ACC112 (cell line): ENCODE measurements at regions not wholly inside any gene's neighbourhood (a gene's known extent, or its start where the extent isn't known, plus 50 kb on each side); places are given as distances from the start of the nearest gene placed in this dataset.

Experiments
- H2AFZ ChIP-seq: fragments of 200-600 bp; sonication (generic); one replicate; pipeline ENCODE4 v1.6.0; 2017; ENCODE audit warnings: antibody characterized with exemption, low read length; ENCODE audit not compliant: unreplicated experiment
- H3K27ac ChIP-seq: fragments of 200-600 bp; sonication (generic); 2 replicates; pipeline ENCODE4 v1.5.1; 2014; ENCODE audit warnings: low read depth, mild to moderate bottlenecking, antibody characterized with exemption, low read length, moderate library complexity
- H3K27me3 ChIP-seq: fragments of 200-600 bp; sonication (generic); 2 replicates; pipeline ENCODE4 v1.6.1; 2014; ENCODE audit warnings: mild to moderate bottlenecking, antibody characterized with exemption, low read length, moderate library complexity, mixed read lengths; ENCODE audit not compliant: insufficient read depth
- H3K36me3 ChIP-seq: fragments of 200-600 bp; sonication (generic); 2 replicates; pipeline ENCODE4 v1.6.1; 2016; ENCODE audit warnings: mild to moderate bottlenecking, antibody characterized with exemption, low read length, moderate library complexity, mixed read lengths; ENCODE audit not compliant: insufficient read depth
- H3K4me1 ChIP-seq: fragments of 200-600 bp; sonication (generic); one replicate; pipeline ENCODE4 v1.6.1; 2016; ENCODE audit warnings: low read length, mixed read lengths; ENCODE audit not compliant: insufficient read depth, unreplicated experiment, control insufficient read depth
- H3K4me3 ChIP-seq: fragments of 200-600 bp; sonication (generic); 2 replicates; pipeline ENCODE4 v1.5.1; 2014; ENCODE audit warnings: mild to moderate bottlenecking, low read depth, low read length
- H3K79me2 ChIP-seq: fragments of 200-600 bp; sonication (generic); one replicate; pipeline ENCODE4 v1.6.0; 2016; ENCODE audit warnings: low read length; ENCODE audit not compliant: control insufficient read depth, unreplicated experiment, insufficient read depth

DNA sequence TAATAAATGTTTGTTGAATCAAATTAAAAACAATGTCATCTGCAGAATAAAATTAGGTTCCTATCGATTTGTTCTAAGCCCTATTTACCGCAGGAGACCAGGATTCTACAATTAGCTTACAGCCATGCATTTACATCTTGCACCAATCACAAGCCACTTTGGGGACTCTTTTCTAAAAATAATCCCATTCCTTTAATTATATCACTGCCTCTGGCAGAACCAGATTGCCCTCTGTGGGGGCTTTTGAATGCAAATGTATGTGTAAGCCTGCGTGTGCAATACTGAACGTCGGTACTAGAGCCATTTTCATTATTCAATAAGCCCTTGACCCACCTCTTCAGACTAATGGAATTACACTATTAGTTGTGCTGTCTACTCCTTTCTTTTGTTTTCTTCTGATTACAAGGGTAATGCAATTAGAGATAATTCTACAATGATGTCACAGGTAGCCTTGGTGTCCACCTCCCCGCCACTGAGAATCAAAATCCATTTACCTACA lies 391.3 kb upstream of the XYLT1 start:
- Histone ChIP-seq H3K36me3 (no peaks in the 10 kb centered on the region), H3K4me3 (no peak overlapping the region), H3K79me2 (no peaks in the 10 kb centered on the region), H2AFZ (no peak overlapping the region), H3K27me3 (peaks cover 18% of the 10 kb centered on the region), H3K4me1 (no peaks in the 10 kb centered on the region), H3K27ac (no peak overlapping the region)

DNA sequence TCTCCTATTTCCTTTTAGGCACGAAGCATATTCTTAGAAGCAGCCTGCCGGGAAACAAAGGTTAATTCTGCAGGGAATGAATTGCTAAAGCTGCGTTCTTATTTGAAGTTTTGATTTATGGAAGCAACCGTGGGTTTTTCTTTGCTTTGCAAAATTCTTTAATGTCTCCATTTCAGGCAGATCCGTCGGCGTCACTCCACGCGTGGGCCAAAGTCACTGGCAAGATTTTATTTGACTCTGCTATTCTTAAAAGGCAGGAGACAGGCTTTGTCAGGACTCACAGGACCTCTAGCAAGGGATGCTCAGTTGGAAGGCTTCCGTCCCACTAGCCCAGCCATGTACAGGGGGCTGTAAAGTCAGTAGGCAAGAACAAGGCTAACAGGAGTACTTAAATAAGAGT lies 387.3 kb upstream of the XYLT1 start:
- H2AFZ ChIP-seq: no peak overlapping the region
- no peaks in the 10 kb centered on the region for H3K36me3 ChIP-seq
- no peak overlapping the region for H3K4me3 ChIP-seq
- no peak overlapping the region for H3K27ac ChIP-seq
- H3K27me3 ChIP-seq: peaks cover 18% of the 10 kb centered on the region
- no peaks in the 10 kb centered on the region for H3K4me1 ChIP-seq
- no peaks in the 10 kb centered on the region for H3K79me2 ChIP-seq

DNA sequence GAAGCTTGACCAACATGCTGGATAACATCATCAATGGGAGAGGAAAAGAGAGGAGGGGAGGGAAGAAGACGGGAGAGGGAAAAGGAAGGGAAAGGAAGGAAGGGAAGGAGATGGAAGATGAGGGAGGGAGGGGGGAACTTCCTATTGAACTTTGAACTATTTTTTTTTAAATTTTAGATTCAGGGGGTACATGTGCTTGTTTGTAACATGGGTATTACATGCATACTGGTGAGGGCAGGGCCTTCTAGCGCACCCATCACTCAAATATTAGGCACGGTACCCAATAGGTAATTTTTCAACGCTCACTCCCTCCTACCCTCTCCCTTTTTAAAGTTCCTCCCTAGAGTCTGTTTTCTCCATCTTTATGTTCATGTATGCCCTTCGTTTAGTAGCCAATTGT lies 383.2 kb upstream of the XYLT1 start:
- Histone ChIP-seq H3K79me2 (no peaks in the 10 kb centered on the region), H3K4me3 (no peak overlapping the region), H2AFZ (no peak overlapping the region), H3K4me1 (no peaks in the 10 kb centered on the region), H3K27ac (no peak overlapping the region), H3K36me3 (no peaks in the 10 kb centered on the region), H3K27me3 (peaks cover 43% of the 10 kb centered on the region)

DNA sequence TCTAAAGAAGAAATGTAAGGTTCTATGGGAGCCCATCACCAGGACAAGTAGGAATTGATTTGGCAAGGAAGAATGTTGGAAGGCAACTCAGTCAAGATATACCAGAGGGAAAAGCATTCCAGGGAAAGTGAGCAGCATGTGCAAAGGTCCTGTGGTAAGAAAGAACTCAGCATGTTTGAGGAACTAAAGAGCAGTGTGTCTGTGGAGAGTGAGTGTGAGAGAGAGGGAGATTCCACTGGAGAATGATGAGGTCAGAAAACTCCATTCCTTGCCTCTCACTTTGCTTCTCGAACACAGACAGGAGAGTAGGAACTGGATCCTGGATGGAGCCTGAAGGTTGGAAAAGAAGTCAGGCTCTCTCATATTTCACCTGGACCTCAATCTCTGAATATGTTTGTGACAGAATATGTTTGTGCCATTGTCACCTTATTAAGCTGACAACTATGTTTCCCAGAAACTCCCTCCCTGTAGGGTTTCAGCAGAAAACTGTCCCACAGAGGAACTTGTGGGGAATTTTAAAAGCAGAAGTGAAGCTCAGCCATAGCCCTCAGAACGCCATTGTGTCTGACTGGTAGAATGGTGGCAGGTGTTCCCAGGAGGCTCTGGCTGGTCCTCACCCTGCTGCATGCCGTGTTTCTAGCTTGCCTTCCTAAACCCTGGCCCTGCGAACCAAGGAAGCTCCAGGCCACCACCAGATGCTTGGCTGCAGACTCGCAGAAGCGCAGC lies 382.4 kb upstream of the XYLT1 start:
- Histone ChIP-seq H3K36me3 (no peaks in the 10 kb centered on the region), H2AFZ (no peak overlapping the region), H3K79me2 (no peaks in the 10 kb centered on the region), H3K27ac (no peak overlapping the region), H3K4me1 (no peaks in the 10 kb centered on the region), H3K4me3 (no peak overlapping the region), H3K27me3 (peaks cover 36% of the 10 kb centered on the region)

DNA sequence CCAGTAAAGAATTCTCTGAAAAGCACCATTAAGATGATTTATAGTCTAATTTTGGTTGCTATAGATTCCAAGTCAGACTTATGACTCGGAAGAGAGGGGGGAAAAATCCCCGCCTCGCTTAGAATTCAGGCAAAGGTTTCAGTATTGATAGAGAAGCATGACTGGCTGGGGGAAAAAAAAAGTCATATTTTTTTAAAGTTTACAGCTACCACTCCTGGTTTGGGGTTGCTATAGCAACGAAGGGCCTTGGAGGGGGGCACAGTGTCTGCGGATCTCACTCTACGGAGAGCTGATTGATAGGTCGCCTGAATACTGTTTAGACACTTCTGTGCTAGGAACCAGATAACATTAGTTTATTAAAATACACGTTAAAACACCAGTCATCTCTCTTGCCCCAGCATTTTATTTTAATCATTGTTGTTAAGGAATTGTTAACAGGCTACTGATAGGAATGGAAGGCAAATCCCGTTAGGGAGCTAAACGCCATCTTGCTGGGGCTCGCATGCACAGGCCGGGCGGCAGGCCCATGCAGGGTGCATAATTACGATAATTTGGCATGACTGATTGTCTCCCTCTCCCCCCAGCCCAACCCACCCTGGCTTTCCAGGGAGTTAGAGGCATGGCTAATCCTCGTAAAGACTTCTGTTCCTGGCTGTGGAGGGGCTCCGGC lies 380.0 kb upstream of the XYLT1 start:
- Histone ChIP-seq H3K36me3 (no peaks in the 10 kb centered on the region), H2AFZ (no peak overlapping the region), H3K79me2 (no peaks in the 10 kb centered on the region), H3K4me3 (no peak overlapping the region), H3K27me3 (peaks cover 27% of the 10 kb centered on the region; the same call in 1 of the 2 replicates), H3K4me1 (no peaks in the 10 kb centered on the region), H3K27ac (no peak overlapping the region)

DNA sequence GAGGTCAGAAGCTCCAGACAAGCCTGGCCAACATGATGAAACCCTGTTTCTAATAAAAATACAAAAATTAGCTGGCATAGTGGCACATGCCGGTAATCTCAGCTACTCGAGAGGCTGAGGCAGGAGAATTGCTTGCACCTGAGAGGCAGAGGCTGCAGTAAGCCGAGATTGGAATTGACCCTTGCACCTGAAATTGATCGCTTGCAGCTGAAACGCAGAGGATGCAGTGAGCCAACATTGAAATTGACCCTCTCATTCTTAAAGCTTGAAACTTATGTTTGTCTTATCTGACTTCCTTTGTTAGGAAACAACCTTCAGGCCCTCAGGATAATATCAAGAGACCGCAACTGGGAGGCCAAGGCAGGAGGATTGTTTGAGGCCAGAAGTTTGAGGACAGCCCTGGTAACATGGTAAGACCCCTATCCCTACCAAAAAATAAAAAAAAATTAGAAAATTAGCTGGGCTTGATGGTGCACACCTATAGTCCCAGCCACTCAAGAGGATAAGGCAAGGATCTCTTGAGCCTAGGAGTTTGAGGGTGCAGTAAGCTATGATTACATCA lies 376.6 kb upstream of the XYLT1 start:
- peaks cover 33% of the 10 kb centered on the region; the same call in 1 of the 2 replicates for H3K27me3 ChIP-seq
- H2AFZ ChIP-seq: no peak overlapping the region
- no peaks in the 10 kb centered on the region for H3K79me2 ChIP-seq
- no peak overlapping the region for H3K4me3 ChIP-seq
- H3K27ac ChIP-seq: no peak overlapping the region
- no peaks in the 10 kb centered on the region for H3K36me3 ChIP-seq
- H3K4me1 ChIP-seq: no peaks in the 10 kb centered on the region

DNA sequence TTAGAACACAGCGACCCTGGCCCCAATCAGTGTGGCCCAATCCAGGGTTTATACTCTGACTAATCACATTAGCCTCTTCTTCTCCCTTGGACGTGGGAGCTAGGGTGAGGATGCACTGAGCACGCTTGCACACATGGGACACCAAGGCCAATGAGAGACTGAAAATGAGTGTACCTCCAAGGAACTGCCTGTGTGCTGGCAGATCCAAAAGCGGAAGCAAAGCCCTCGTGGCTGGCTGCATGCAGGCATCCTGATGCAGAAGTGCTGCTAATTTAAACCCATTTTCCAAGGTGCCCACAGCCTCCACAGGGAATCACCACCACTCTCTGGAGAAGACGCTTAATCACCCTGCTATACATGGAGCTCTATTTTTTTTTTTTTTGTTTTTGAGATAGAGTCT lies 375.3 kb upstream of the XYLT1 start:
- H3K4me1 ChIP-seq: no peaks in the 10 kb centered on the region
- H3K27ac ChIP-seq: no peak overlapping the region
- H3K4me3 ChIP-seq: no peak overlapping the region
- no peak overlapping the region for H2AFZ ChIP-seq
- no peaks in the 10 kb centered on the region for H3K36me3 ChIP-seq
- H3K27me3 ChIP-seq: peaks cover 23% of the 10 kb centered on the region; the same call in 1 of the 2 replicates
- H3K79me2 ChIP-seq: no peaks in the 10 kb centered on the region

DNA sequence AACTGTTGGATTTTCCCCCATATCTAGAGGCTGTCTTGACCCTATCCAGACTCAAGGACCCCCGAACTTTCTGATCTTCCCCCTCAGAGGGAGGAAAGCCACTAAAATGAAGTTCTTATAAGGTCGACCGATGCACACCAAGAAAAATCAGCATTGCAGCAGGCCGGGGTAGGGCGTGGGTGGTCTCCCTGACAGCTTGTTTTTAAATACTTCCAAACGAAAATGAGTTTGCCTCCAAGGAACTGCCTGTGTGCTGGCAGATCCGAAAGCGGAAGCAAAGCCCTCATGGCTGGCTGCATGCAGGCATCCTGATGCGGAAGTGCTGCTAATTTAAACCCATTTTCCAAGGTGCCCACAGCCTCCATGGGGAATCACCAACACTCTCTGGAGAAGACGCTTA lies 374.3 kb upstream of the XYLT1 start:
- no peaks in the 10 kb centered on the region for H3K36me3 ChIP-seq
- H2AFZ ChIP-seq: no peak overlapping the region
- H3K27ac ChIP-seq: no peak overlapping the region
- H3K27me3 ChIP-seq: peaks cover 20% of the 10 kb centered on the region; the same call in 1 of the 2 replicates
- no peaks in the 10 kb centered on the region for H3K79me2 ChIP-seq
- no peak overlapping the region for H3K4me3 ChIP-seq
- H3K4me1 ChIP-seq: no peaks in the 10 kb centered on the region

DNA sequence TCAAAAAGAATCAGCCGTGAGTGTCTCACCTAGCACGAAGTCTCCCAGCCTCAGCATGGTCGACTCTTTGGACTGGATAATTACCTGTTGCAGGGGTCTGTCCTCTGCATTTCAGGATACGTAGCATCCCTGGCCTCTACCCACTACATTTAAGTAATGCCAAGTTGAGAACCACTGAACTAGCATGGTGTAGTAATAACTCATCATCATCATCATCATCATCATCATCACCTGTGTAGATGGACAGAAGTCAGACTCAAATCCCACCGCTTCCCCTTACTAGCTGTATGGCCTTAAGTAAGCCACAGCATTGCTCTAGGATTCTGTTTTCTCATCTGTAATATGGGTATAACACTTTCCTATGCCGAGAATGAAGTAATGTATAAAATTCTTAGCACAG lies 373.1 kb upstream of the XYLT1 start:
- peaks cover 11% of the 10 kb centered on the region; the same call in 1 of the 2 replicates for H3K27me3 ChIP-seq
- H3K4me3 ChIP-seq: no peak overlapping the region
- no peaks in the 10 kb centered on the region for H3K4me1 ChIP-seq
- H2AFZ ChIP-seq: no peak overlapping the region
- H3K27ac ChIP-seq: no peak overlapping the region
- H3K36me3 ChIP-seq: no peaks in the 10 kb centered on the region
- H3K79me2 ChIP-seq: no peaks in the 10 kb centered on the region

DNA sequence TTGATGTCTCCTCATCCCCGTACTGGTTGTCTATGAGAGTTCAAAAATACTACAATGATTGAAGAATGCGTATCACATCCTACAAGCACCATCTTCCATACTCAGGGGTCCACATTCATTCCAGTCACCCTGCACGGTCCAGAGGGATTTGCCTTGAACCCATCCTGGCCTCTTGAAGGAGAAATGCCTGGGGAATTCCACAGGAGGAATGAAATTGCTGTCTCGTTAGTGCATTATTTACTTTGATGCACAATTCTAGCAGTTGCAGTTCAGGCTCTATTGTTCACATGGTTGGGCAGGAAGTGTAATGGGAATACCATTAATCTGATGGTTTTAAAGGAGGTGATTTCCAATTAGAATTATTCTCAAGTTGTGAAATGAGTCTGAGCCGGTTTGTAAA lies 369.1 kb upstream of the XYLT1 start:
- H3K27ac ChIP-seq: no peak overlapping the region
- H3K36me3 ChIP-seq: no peaks in the 10 kb centered on the region
- H2AFZ ChIP-seq: no peak overlapping the region
- H3K4me3 ChIP-seq: no peak overlapping the region
- H3K27me3 ChIP-seq: peaks cover 2% of the 10 kb centered on the region; the same call in 1 of the 2 replicates
- H3K79me2 ChIP-seq: no peaks in the 10 kb centered on the region
- peaks cover 21% of the 10 kb centered on the region for H3K4me1 ChIP-seq
